ENCODE measurements at regions not wholly inside any gene's neighbourhood (a gene's known extent, or its start where the extent isn't known, plus 50 kb on each side); places are given as distances from the start of the nearest gene placed in this dataset.
A peak's percentile ranks its signal among the peaks of the same experiment; 100 is the strongest.

DNA sequence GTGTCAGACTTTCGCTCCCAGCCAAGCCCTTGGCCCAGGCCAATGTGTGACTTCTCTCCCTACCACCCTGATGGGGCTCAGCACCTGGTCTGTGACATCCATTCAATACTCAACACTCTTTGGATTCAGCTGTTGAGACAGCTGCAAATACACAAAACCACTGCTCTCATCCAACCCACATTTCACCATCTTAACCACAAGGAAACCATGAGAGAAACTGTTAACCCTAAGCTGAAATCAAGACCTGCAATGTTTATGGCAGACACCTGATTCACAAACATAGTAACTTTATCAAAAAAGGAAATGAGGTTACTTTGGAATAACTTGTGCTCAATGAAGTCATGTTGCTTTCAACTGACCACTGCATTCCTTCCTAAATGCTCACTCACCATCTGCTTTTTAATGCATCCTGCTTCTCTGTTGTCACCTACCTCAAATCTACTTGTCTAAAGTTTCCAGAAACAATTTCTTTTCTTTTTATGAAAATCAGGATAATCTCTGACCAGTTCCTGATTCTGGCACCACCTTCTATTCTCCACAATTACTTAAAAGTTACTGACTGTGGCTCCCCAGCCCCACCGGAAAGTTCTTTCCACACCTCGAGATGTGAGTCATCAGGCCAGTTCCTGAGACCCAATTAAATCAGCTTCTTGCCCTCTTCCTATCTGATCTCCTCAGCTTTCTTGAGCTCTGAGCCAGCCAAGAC, 88.2 kb downstream of the NOG start:
- intact Hi-C loops (cut with DNase I), result no loop called here
- ATAC-seq, result no peak
- DNase-seq (ENCODE audit: low spot score), result no peak

DNA sequence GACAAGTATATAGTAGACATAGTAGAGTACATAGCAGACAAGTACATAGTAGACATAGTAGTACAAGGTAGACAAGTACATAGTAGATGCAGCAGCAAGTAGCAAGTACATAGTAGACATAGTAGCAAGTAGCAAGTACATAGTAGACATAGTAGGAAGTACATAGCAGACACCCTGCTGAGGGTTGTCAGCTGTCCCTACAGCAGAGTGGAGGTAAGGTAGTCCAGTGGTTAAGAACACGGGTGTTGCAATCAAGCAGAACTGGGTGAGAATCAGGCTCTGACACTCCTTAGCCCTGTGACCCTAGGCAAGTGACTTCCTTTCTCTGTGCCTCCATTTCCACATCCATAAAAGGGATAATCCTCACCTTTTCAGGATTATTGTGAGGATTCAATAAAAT, 94.7 kb downstream of the NOG start:
- intact Hi-C loops (cut with DNase I), result no loop called here
- no peak for ATAC-seq
- no peak for DNase-seq (ENCODE audit: low spot score)

- DNase-seq (ENCODE audit: low spot score), result no peak
- no peak for ATAC-seq
- intact Hi-C loops (cut with DNase I), result no loop called here
Observed at GRCh38 chr17:56690441-56691291, 97.2 kb downstream of the NOG start.

DNA sequence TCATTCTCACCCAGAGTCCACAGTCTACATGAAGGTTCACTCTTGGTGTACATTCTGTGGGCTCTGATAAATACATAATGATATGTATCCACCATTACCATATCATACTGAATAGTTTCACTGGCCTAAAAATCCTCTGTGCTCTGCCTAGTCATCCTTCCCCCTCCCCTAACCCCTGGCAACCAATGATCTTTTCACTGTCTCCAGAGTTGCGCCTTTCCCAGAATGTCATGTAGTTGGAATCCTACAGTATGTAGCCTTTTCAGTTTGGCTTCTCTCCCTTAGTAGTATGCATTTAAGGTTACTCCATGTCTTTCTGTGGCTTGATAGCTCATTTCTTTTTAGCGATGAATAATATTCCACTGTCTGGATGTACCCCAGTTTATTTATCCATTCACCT, 101.3 kb downstream of the NOG start:
- DNase-seq (ENCODE audit: low spot score) (no peak), ATAC-seq (no peak)
- intact Hi-C loops (cut with DNase I), result no loop called here

DNA sequence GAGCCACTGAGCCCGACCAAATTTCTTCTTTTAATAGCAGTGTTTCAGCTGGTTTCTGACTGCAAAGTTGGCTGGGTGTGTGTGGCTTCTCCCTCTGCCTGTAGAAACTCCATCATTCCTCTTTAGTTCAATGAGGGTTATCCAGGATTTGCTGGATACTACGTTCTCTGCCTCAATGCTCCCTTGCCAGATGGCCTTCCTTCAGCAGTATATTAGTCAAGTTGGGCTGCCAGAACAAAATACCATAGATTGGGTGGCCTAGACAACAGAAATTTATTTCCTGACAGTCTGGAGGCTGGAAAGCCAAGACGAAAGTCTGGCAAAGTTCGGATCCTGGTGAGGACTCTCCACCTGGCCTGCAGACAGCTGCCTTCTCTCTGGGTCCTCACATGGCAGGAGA, 103.7 kb downstream of the NOG start:
- intact Hi-C loops (cut with DNase I), result no loop called here
- ATAC-seq (no peak), DNase-seq (ENCODE audit: low spot score) (no peak)

- ATAC-seq, result peak; percentile 70
- DNase-seq (ENCODE audit: low spot score), result no peak
- intact Hi-C loops (cut with DNase I), result no loop called here
Observed at GRCh38 chr17:56699186-56699894, 105.8 kb downstream of the NOG start.

DNA sequence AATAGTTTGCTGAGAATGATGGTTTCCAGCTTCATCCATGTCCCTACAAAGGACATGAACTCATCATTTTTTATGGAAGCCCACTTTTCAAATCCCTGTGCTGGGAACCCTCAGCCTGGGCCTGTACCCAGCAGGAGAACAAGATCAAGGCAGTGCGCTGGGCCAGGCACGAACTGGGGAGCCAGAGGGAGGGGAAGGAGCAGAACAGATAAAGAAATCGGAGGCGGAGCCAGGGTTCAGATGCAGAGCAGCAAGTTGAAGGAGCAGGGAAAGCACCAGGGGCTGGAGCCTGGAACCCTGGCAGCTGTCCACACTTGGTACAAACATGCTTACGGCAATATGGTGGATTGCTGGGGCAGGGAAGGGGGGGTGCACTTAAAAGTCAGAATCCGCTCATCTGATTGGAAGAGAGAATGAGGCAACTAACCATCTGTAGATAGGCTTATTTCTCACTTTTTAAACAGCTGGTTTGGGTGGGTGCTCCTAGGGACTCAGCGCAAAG, 107.5 kb downstream of the NOG start:
- DNase-seq (ENCODE audit: low spot score) (no peak), ATAC-seq (no peak)
- intact Hi-C loops (cut with DNase I), result no loop called here

DNA sequence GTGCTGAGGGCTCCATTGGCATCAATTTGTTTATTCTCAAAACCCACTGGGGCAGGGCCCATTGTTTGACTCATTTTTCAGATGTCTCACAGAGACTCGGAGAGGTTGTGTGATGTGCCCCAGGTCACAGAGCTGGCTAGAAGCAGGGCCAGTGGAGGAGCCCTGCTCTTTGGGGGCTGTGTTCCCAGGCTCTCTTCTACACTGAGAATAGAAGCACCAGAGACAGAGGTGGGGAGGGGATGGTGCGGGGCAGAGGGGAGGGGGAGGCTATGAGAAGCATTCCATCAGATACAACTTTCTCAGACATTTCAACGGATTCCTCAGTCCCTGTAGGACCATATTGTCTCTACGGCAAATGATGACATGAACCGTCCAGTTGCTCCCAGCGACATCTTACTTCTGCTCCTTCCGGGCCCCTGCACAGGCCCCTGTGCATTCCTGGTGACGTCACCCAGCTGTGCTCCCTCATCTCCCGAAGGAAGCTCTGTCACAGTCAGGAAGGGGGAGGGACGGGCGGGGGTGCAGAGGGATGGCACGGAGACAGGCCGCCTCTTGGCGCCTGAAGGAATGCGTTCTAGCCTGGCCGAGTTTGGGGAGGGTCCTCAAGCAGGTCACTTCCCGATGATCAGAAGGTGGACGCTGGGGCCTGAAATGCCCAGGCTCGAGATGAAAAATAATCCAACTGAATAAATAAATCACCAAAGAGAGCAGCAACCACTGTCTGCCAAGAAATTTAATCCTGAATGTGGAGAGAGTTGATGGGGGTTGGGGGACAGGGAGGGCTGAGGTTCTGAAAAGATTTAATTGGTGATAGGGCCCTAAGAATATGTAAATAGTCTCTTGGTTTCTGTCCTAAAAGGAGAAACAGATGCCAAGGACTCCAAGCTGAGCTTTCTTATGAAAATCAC, 114.1 kb downstream of the NOG start:
- intact Hi-C loops (cut with DNase I), result no loop called here
- DNase-seq (ENCODE audit: low spot score) (no peak), ATAC-seq (no peak)

DNA sequence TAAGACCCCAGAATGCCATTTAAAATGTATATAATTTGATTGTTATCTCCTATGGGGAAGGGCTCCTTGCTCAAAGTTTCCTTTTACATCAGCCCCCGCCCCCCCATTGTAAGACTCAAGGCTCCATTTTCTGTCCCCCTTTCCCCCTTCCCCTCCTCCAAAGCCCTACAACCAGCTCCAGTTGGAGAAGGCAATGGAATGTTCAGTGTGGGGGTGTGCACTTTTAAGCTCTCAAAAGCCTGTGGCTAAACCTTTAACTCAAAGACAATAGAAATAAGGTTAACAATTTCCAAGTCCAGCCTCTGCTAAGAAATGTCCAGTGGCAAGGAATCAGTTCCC, 114.7 kb downstream of the NOG start:
- intact Hi-C loops (cut with DNase I), result no loop called here
- ATAC-seq (no peak), DNase-seq (ENCODE audit: low spot score) (no peak)

DNA sequence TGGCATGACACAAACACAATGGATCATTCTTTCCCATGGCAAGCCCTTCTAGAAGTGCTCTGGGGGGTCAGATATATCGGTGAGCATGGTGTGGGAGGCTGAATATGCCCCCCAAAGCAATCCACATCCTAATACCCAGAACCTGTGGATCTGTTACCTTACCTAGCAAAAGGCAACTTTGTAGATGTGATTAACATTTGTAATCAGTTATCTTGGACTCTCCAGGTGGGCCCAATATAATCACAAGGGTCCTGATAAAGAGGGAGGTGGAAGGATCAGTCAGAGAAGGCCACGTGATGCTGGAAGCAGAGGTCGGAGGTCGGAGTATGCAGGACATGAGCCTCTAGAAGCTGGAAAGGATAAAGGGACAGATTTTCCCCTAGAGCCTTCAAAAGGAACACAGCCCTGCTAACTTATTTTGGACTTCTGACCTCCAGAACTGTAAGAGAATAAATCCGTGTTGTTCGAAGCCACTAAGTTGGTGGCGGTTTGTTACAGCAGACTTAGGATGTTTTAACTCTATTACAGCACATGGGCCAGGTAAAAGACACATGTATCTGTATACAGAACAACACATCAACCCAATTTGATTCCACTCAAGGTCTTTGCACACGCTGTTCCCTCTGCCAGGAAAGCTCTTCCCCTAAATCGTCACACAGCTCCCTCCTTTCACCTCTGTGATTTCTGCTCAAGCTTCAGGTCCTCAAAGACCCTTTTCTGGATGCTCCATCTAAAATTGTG, 115.3 kb downstream of the NOG start:
- intact Hi-C loops (cut with DNase I), result no loop called here
- DNase-seq (ENCODE audit: low spot score) (no peak), ATAC-seq (no peak)

DNA sequence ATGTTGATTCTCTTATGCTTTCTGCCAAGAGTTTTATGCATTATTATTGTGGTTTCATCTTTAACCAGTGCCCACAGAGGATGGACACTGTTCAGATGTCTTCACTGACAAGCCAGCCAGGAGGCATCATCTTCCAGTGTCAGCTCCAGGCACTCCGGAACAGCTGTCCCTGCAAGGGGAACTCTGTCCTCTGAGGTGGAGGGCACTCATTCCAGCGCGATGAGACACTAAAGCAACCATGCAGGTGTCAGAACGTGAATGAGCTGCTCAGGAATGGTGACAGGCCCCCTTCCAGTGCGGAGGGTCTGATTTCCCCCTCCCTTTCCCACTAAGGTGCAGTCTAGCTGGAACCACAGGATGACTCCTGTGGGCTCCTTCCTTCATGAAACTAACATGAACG, 117.5 kb downstream of the NOG start:
- no peak for DNase-seq (ENCODE audit: low spot score)
- intact Hi-C loops (cut with DNase I), result loop anchor here (10.0 kb wide), 1 partner anchor 116 kb away; the partner anchor contains the start of gene NOG
- no peak for ATAC-seq

- DNase-seq (ENCODE audit: low spot score) (peak; percentile 89), ATAC-seq (peak; percentile 94)
- intact Hi-C loops (cut with DNase I), result loop anchor here (10.0 kb wide), 1 partner anchor 121 kb away; the partner anchor contains the start of gene NOG
Observed at GRCh38 chr17:56715613-56716357, 117.9 kb downstream of the C17orf67 start.

DNA sequence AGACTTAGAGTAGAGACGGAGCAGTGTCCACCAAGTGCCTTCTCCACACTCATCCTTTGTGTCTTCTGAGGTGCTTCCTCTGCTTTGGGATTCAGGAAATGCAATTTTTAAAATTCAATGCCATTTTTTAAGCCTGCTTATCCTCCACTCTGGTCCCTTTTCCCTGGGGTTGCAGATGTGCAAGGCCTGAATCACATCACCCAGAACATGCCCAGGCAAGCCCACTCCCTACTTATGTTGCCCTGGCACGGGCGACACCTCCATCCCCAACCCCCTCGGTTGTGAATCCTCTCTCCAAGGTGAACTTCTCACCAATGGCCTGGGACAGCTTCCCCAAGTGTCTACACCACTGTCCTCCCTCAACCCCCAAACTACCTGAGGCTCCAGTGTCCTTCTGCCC, 116.2 kb downstream of the C17orf67 start:
- ATAC-seq (no peak), DNase-seq (ENCODE audit: low spot score) (no peak)
- intact Hi-C loops (cut with DNase I), result loop anchor here (10.0 kb wide), 1 partner anchor 123 kb away; the partner anchor contains the start of gene NOG

- intact Hi-C loops (cut with DNase I), result loop anchor here (10.0 kb wide), 1 partner anchor 124 kb away; the partner anchor contains the start of gene NOG
- DNase-seq (ENCODE audit: low spot score) (no peak), ATAC-seq (no peak)
Observed at GRCh38 chr17:56718515-56718914, 115.2 kb downstream of the C17orf67 start.

GRCh38 chr17:56723421-56723820, 110.3 kb downstream of the C17orf67 start:
- intact Hi-C loops (cut with DNase I), result loop anchor here (2.0 kb wide), 1 partner anchor 235 kb away; no protein-coding TSS in a partner anchor
- no peak for ATAC-seq
- DNase-seq (ENCODE audit: low spot score), result no peak

DNA sequence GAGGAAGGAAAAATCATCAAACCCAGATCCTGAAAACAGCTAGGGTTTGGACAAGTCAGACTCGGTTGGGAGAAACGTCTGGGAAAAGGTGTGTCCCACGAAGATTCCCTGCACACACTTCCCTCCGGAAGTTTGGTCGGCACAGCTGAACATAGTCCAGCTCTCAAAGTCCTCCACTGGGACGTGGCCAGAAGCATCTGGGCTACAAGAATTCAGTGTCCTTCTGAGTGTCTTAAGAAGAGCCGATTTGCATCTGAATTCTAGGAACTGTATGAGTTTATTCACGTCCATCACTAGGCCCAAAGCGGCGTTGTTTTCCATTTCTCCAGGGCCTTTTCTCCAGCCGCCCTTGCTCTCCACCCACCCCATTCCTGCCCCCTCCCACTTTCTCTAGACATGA, 109.1 kb downstream of the C17orf67 start:
- DNase-seq (ENCODE audit: low spot score) (no peak), ATAC-seq (no peak)
- intact Hi-C loops (cut with DNase I), result no loop called here

- ATAC-seq, result no peak
- intact Hi-C loops (cut with DNase I), result no loop called here
- no peak for DNase-seq (ENCODE audit: low spot score)
Observed at GRCh38 chr17:56725144-56725543, 108.6 kb downstream of the C17orf67 start.

Measured in sciatic nerve (tissue), 2 donors.